GM21576 (cell line): ENCODE measurements at regions not wholly inside any gene's neighbourhood (a gene's known extent, or its start where the extent isn't known, plus 50 kb on each side); places are given as distances from the start of the nearest gene placed in this dataset.
"Not testable (repeated sequence)": the region's sequence is repeated elsewhere in the genome, so short reads cannot be mapped to it uniquely, and the experiment has no call there.

Source experiments
- ATAC-seq: cut with Tn5 transposase; IDR thresholded peaks from one replicate; pipeline ENCODE4 v1.9.1; 2021; ENCODE audit warnings: mild to moderate bottlenecking, moderate library complexity; ENCODE audit not compliant: unreplicated experiment

DNA sequence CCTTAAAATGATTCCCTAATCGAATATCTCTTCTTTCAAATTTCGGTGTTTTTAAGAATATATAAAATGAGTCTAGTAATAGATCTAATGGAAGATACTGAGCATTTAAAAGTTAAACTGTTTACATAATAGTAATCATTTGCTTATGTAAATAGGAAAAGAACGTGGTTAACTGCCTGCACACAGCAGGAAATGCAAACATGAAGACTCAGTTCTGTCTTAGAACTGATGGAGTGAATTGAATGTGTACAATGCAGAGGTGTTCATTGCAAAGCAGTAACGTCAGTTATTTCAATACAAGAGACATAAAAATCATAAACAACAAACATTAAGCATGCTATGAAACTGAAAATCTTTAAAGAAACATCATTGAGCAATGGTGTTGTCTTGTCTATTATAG is 359.4 kb upstream of the ADAMTS5 start:
- ATAC-seq, result no peak

- no peak for ATAC-seq
These were observed 356.4 kb upstream of the ADAMTS5 start for GRCh38 chr21:27323331-27323730.

- ATAC-seq, result no peak
These were observed 354.9 kb upstream of the ADAMTS5 start for GRCh38 chr21:27321791-27322190.

DNA sequence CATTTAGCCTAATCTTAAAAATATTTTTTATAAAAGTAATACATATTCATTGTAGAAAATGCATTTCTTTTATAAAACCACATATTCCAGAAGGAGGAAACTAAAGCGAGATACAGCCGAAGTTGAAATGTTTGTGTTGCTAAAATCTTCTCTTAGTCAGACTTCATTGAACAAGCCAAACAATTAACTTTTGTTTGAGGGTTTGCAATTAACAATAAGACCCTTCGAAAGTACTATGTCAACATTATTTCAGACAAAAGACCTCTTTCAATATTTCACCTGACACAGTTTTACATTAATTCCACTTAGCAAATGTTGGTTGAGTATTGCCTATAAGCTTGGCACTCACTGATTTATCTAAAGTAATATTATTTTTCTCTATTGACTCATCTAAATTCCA is 354.0 kb upstream of the ADAMTS5 start:
- no peak for ATAC-seq

DNA sequence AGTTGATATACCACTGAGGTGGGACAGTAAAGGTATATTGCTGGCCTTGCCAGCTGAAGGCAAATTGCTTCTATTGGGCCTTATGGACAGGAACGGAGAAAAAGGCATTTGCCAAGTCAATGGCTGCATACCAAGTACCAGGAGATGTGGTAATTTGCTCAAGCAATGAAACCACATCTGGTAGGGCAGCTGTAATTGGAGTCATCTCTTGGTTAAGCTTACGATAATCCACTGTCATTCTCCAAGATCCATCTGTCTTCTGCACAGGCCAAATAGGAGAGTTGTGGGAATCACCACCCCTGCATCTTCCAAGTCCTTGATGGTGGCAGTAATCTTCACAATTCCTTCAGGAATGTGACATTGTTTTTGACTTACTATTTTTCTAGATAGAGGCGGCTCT is 350.7 kb upstream of the ADAMTS5 start:
- not testable (repeated sequence) for ATAC-seq

- no peak for ATAC-seq
These were observed 348.5 kb upstream of the ADAMTS5 start for GRCh38 chr21:27315373-27315772.

GRCh38 chr21:27314131-27314530 is 347.2 kb upstream of the ADAMTS5 start:
- ATAC-seq, result no peak

GRCh38 chr21:27306791-27307775 is 340.2 kb upstream of the ADAMTS5 start:
- ATAC-seq, result no peak

DNA sequence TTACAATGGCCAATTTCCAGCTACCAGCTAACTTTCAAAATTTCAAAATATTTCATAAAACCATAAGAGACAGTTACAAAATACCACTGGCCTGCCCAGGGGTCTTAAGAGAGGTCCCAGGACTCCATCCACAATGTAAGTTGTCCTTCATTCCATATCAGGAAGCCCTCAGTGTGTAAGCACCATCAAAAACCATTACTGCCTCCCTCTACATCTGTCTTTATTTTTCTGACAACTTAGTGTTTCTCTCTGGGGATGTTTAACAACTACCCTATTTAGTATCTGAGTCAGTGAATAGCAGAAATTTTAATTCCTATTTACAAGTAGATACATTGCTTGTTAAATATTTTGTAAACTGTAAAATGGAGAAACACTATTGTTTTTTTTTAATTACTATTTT is 339.3 kb upstream of the ADAMTS5 start:
- ATAC-seq, result no peak

GRCh38 chr21:27301220-27301619 is 334.3 kb upstream of the ADAMTS5 start:
- no peak for ATAC-seq

GRCh38 chr21:27300770-27301169 is 333.9 kb upstream of the ADAMTS5 start:
- no peak for ATAC-seq

DNA sequence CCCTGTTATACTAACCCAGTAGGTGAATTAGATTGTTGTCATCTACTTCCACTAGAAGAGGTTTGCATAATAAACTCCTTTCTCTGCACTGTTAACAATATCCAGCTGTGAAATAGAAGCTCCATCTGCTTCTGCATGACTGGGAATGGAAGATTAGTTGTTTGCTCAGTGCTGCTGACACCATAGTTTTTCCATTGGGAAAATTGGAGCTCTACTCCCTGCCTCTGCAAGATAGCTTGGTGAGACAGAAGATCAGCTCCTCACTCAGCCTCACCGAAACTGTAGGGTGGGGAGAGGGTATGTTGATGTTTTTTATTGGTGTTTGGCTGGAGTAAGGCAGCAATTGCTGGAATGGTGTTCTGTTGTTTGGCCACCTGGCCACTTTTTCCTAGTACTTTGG is 331.6 kb upstream of the ADAMTS5 start:
- no peak for ATAC-seq

DNA sequence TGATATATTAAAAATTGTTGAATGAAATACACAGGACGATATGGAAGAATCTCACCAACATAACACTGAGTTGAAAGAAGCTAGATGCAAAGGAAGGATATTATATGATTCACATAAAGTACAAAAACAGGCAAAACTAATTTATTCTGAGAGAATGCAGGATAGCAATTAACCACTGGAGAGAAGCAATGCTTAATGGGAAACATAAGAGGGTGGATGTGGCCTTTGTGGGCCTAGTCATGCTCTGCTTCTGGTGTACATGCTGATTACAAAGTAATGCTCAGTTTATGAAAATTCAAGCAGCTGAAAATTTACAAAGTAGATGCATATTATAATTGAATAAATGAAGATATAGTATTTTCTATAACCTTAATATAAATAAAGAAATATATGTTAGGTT is 326.4 kb upstream of the ADAMTS5 start:
- no peak for ATAC-seq

GRCh38 chr21:27292783-27293182 is 325.9 kb upstream of the ADAMTS5 start:
- no peak for ATAC-seq

- ATAC-seq, result no peak
These were observed 325.3 kb upstream of the ADAMTS5 start for GRCh38 chr21:27292229-27292628.

- ATAC-seq, result no peak
These were observed 324.1 kb upstream of the ADAMTS5 start for GRCh38 chr21:27291006-27291405.

- no peak for ATAC-seq
These were observed 323.1 kb upstream of the ADAMTS5 start for GRCh38 chr21:27290028-27290427.

GRCh38 chr21:27286760-27287159 is 319.9 kb upstream of the ADAMTS5 start:
- no peak for ATAC-seq

- ATAC-seq, result no peak
These were observed 310.2 kb upstream of the ADAMTS5 start for GRCh38 chr21:27277110-27277509.

DNA sequence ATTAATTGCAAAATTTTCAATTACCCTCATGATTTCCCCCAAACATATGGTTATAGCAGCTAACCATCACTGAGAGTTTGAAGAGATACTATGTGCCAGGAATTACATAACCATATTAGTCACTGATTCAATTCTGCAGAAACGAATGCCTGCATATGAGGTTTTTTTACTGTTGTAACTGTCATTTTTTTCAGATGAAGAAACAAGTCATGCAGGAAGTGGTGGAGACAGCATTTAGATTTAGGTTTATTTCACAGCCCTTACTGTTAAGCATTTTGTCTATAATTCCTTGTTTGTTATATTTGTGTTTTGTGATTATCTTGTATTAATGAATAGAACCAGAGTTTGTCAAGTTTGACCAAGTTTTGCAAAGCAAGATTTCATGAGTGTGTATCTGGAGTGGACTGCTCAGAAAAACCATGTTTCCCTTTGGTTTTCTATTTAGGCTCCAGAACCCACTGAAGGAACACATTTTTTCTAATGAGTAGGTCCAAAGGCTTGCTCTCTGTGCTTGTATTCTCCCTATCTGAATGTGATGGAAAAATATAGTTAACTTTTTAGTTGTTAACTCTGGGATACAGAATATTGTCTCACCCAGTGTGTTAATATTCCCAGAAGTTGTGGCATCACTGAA is 308.5 kb upstream of the ADAMTS5 start:
- ATAC-seq, result no peak

DNA sequence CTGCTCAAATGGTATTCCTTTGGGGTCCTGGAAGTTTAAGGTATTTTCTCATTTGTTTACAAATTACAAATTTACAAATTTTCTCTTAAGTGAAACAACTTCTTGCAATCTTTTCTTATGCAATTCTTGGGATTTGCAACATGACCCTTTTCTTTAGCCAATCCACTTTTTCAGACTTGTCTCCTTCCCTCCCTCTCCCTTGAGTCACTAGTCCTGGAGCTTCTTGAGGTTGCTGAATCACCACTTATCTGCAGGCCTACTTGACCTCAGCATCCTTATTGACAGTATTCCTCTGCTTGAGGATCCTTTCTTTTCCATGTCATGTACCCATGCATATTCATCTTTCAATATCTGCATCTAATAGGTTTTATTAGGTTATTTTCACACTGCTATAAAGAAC is 302.8 kb upstream of the ADAMTS5 start:
- no peak for ATAC-seq

DNA sequence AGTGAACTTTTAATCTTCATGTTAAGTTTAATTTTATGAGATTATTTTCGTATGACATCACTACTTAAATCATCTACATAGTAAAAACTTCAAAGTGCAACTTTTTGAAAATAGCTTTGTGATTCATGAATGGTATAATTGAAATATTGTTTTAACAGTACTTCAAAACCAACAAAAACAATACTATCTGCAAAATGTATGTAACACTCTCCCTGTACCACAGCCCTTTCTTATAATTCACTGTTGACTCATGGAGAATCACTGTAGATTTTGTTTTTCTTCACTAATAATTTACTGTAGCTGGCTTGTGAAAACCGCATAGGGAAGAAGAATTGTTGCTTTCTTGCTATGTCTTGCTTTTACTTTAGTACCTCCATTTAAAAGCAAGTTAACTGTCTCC is 301.4 kb upstream of the ADAMTS5 start:
- ATAC-seq, result no peak
